GM23338 (cell line): ENCODE measurements at regions not wholly inside any gene's neighbourhood (a gene's known extent, or its start where the extent isn't known, plus 50 kb on each side); places are given as distances from the start of the nearest gene placed in this dataset.

ENCODE experiments used
- ATAC-seq: fragments of 200-7000 bp; cut with Tn5 transposase; 3 replicates; pipeline ENCODE4 v1.9.1; 2020
- DNase-seq: peaks from one replicate; pipeline ENCODE4 v3.0.0-alpha.2; 2015; ENCODE audit warnings: low spot score
- H2AFZ ChIP-seq: fragments of 200-600 bp; sonication (generic); 2 replicates; pipeline ENCODE4 v1.8.0; 2016; ENCODE audit warnings: antibody characterized with exemption, mild to moderate bottlenecking, moderate library complexity
- H3F3A ChIP-seq: fragments of 200-600 bp; sonication (generic); replicated peaks from 2 replicates; pipeline ENCODE4 v1.8.0; 2017; ENCODE audit warnings: antibody characterized with exemption, mixed run types, low read depth
- H3K27ac ChIP-seq: fragments of 200-600 bp; sonication (generic); 2 replicates; pipeline ENCODE4 v1.6.1; 2016; ENCODE audit warnings: low read depth
- H3K27me3 ChIP-seq: fragments of 200-600 bp; sonication (generic); 2 replicates; pipeline ENCODE4 v1.8.0; 2016; ENCODE audit warnings: mild to moderate bottlenecking, mixed run types, moderate library complexity; ENCODE audit not compliant: insufficient read depth
- H3K36me3 ChIP-seq: fragments of 200-600 bp; sonication (generic); 2 replicates; pipeline ENCODE4 v1.8.0; 2016; ENCODE audit warnings: mild to moderate bottlenecking; ENCODE audit not compliant: insufficient read depth
- H3K4me1 ChIP-seq: fragments of 200-600 bp; sonication (generic); 2 replicates; pipeline ENCODE4 v1.8.0; 2016; ENCODE audit warnings: mild to moderate bottlenecking, moderate library complexity; ENCODE audit not compliant: insufficient read depth
- H3K4me2 ChIP-seq: fragments of 200-600 bp; sonication (generic); 2 replicates; pipeline ENCODE4 v1.7.1; 2017; ENCODE audit warnings: mixed run types
- H3K4me3 ChIP-seq: fragments of 200-600 bp; sonication (generic); 2 replicates; pipeline ENCODE4 v1.6.1; 2016; ENCODE audit warnings: mixed run types
- H3K79me2 ChIP-seq: fragments of 200-600 bp; sonication (generic); replicated peaks from 2 replicates; pipeline ENCODE4 v1.8.0; 2017; ENCODE audit warnings: mild to moderate bottlenecking; ENCODE audit not compliant: insufficient read depth
- H3K9me2 ChIP-seq: fragments of 200-600 bp; sonication (generic); 2 replicates; pipeline ENCODE4 v1.8.0; 2017; ENCODE audit not compliant: insufficient read depth
- H4K20me1 ChIP-seq: fragments of 200-600 bp; sonication (generic); replicated peaks from 2 replicates; pipeline ENCODE4 v1.8.0; 2017; ENCODE audit warnings: mild to moderate bottlenecking; ENCODE audit not compliant: insufficient read depth
- H3K27ac Mint-ChIP-seq: 2 replicates; pipeline ENCODE4 v1.8.0; 2020; ENCODE audit warnings: inconsistent platforms, mild to moderate bottlenecking, moderate library complexity, mixed read lengths
- H3K27me3 Mint-ChIP-seq: 3 replicates; pipeline ENCODE4 v1.8.0; 2022; ENCODE audit warnings: low read depth, mild to moderate bottlenecking, moderate library complexity, mixed read lengths, inconsistent platforms; ENCODE audit not compliant: insufficient read depth, poor library complexity
- H3K36me3 Mint-ChIP-seq: 3 replicates; pipeline ENCODE4 v1.8.0; 2021; ENCODE audit warnings: low read depth, mild to moderate bottlenecking, inconsistent platforms, moderate library complexity, mixed read lengths
- H3K4me1 Mint-ChIP-seq: 3 replicates; pipeline ENCODE4 v1.8.0; 2020; ENCODE audit warnings: mild to moderate bottlenecking, inconsistent platforms, mixed read lengths
- H3K4me3 Mint-ChIP-seq: 3 replicates; pipeline ENCODE4 v1.8.0; 2021; ENCODE audit warnings: moderate library complexity, mild to moderate bottlenecking, inconsistent platforms, mixed read lengths
- H3K9me3 Mint-ChIP-seq: 3 replicates; pipeline ENCODE4 v1.8.0; 2020; ENCODE audit warnings: moderate library complexity, mild to moderate bottlenecking, inconsistent platforms, mixed read lengths
- CREB1 ChIP-seq: fragments of 250-450 bp; sonication (Bioruptor Pico); IDR thresholded peaks from 2 replicates; pipeline ENCODE4 v1.5.0; 2020; ENCODE audit warnings: low read depth, mild to moderate bottlenecking, moderate library complexity
- EZH2 ChIP-seq: fragments of 200-600 bp; sonication (generic); IDR thresholded peaks from one replicate; pipeline ENCODE4 v1.8.0; 2017; ENCODE audit warnings: antibody characterized with exemption, mild to moderate bottlenecking, low read depth; ENCODE audit not compliant: unreplicated experiment
- JUNB ChIP-seq: IDR thresholded peaks from one replicate; pipeline ENCODE4 v1.6.1; 2016; ENCODE audit warnings: antibody characterized with exemption; ENCODE audit not compliant: unreplicated experiment
- NANOG ChIP-seq: IDR thresholded peaks from 2 replicates; pipeline ENCODE4 v1.6.1; 2016; ENCODE audit warnings: antibody characterized with exemption, borderline replicate concordance
- POLR2AphosphoS5 ChIP-seq: IDR thresholded peaks from 2 replicates; pipeline ENCODE4 v1.6.1; 2016; ENCODE audit warnings: antibody characterized with exemption, low read depth
- STAT1 ChIP-seq: IDR thresholded peaks from one replicate; pipeline ENCODE4 v1.6.1; 2016; ENCODE audit warnings: antibody characterized with exemption; ENCODE audit not compliant: unreplicated experiment
- ZNF114 ChIP-seq: fragments of 250-450 bp; sonication (Bioruptor Pico); IDR thresholded peaks from 2 replicates; pipeline ENCODE4 v1.5.0; 2020; ENCODE audit warnings: mild to moderate bottlenecking, moderate library complexity
- ZNF331 ChIP-seq: fragments of 250-450 bp; sonication (Bioruptor Pico); IDR thresholded peaks from 2 replicates; pipeline ENCODE4 v1.5.0; 2020; ENCODE audit warnings: low read depth, mild to moderate bottlenecking, moderate library complexity
- TF ChIP-seq, protein P1 (sequence below), 2 experiments: fragments of 200-600 bp in 1 of 2; sonication (generic) in 1 of 2; conservative IDR thresholded peaks; 2 replicates each; pipeline versions ENCODE4 v1.5.1 to v1.6.1; 2016 to 2017; ENCODE audit warnings: antibody characterized with exemption in 2 of 2, low read depth in 2 of 2, mild to moderate bottlenecking in 2 of 2, moderate library complexity in 1 of 2
- TF ChIP-seq, protein P2 (sequence below): IDR thresholded peaks from one replicate; pipeline ENCODE4 v1.6.1; 2018; ENCODE audit warnings: antibody characterized with exemption; ENCODE audit not compliant: unreplicated experiment
- TF ChIP-seq, protein P3 (sequence below): IDR thresholded peaks from 2 replicates; pipeline ENCODE4 v1.6.1; 2016; ENCODE audit warnings: antibody characterized with exemption

DNA sequence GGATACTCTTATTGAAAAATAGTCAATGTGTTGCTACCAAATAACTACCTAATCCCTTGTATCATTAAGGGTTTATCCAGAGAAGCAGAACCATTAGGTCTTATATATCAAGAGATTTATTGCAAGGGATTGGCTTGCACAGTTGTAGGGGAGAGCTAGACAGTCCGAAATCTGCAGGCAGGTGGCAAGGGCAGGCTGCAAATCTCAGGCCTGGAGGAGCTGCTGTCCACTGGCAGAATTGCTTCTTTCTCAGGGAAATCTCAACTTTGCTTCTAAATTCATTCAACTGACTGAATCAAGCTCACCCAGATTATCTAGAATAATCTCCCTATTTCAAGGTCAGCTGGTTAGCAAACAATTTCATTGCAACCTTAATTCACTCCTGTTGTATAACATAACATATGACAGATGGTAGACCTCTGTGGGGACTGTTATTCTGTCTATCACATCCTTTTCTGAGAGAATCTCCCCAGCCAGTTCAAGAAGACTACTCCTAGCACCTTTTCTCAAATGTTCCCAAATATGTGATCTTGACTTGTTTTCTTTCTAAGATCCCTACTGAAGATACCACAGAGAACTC is 194.2 kb downstream of the NHLRC3 start:
- H3K36me3 Mint-ChIP-seq, result no peaks in the 10 kb centered on the region
- H3K27me3 ChIP-seq, result no peaks in the 10 kb centered on the region
- H3K79me2 ChIP-seq, result no peaks in the 10 kb centered on the region
- ATAC-seq (no peak), DNase-seq (no peak)
- no peak overlapping the region for H3K4me2 ChIP-seq
- H3K9me3 Mint-ChIP-seq, result no peaks in the 10 kb centered on the region
- no peak overlapping the region for H3K4me3 ChIP-seq
- H3K4me1 Mint-ChIP-seq, result peaks cover 4% of the 10 kb centered on the region
- no peaks in the 10 kb centered on the region for H3F3A ChIP-seq
- no peaks in the 10 kb centered on the region for H3K9me2 ChIP-seq
- H3K27ac Mint-ChIP-seq, result no peak overlapping the region
- no peak overlapping the region for H3K27ac ChIP-seq
- TF ChIP-seq POLR2AphosphoS5, result no peak
- TF ChIP-seq ZNF114 (CRISPR knock-in tag), result no peak
- TF ChIP-seq, protein P1, sequence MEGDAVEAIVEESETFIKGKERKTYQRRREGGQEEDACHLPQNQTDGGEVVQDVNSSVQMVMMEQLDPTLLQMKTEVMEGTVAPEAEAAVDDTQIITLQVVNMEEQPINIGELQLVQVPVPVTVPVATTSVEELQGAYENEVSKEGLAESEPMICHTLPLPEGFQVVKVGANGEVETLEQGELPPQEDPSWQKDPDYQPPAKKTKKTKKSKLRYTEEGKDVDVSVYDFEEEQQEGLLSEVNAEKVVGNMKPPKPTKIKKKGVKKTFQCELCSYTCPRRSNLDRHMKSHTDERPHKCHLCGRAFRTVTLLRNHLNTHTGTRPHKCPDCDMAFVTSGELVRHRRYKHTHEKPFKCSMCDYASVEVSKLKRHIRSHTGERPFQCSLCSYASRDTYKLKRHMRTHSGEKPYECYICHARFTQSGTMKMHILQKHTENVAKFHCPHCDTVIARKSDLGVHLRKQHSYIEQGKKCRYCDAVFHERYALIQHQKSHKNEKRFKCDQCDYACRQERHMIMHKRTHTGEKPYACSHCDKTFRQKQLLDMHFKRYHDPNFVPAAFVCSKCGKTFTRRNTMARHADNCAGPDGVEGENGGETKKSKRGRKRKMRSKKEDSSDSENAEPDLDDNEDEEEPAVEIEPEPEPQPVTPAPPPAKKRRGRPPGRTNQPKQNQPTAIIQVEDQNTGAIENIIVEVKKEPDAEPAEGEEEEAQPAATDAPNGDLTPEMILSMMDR (conservative IDR thresholded peaks at IDR 0.05; ENCODE audit: low read depth in 2 of 2), result no peak
- H2AFZ ChIP-seq, result no peak overlapping the region
- H3K4me3 Mint-ChIP-seq, result no peak overlapping the region
- H4K20me1 ChIP-seq, result no peaks in the 10 kb centered on the region
- H3K4me1 ChIP-seq, result no peaks in the 10 kb centered on the region
- H3K36me3 ChIP-seq, result no peaks in the 10 kb centered on the region
- H3K27me3 Mint-ChIP-seq, result no peaks in the 10 kb centered on the region

DNA sequence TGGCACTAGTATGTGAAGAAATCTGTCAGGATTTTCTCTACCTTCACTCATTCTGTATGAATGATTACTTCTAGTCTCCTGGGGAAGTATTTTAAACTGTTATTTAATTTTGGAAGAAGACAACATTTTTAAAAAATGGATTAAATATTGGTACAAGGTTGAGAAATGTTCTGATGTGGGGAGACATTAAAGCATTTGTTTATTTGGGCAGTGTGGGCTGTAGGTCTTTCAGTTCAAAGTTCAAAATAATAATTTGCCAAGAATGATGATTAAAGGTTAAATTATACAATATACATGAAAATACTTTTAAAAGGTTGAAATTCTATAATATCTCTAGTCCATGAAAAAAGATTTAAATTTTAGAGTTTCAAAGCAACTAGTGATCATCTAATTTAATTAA is 194.7 kb downstream of the NHLRC3 start:
- no peaks in the 10 kb centered on the region for H3K36me3 ChIP-seq
- no peaks in the 10 kb centered on the region for H3K9me2 ChIP-seq
- no peaks in the 10 kb centered on the region for H4K20me1 ChIP-seq
- H2AFZ ChIP-seq, result no peak overlapping the region
- H3F3A ChIP-seq, result no peaks in the 10 kb centered on the region
- H3K27ac ChIP-seq, result no peak overlapping the region
- no peak for TF ChIP-seq JUNB
- no peak for TF ChIP-seq ZNF331 (CRISPR knock-in tag)
- TF ChIP-seq, protein P2, sequence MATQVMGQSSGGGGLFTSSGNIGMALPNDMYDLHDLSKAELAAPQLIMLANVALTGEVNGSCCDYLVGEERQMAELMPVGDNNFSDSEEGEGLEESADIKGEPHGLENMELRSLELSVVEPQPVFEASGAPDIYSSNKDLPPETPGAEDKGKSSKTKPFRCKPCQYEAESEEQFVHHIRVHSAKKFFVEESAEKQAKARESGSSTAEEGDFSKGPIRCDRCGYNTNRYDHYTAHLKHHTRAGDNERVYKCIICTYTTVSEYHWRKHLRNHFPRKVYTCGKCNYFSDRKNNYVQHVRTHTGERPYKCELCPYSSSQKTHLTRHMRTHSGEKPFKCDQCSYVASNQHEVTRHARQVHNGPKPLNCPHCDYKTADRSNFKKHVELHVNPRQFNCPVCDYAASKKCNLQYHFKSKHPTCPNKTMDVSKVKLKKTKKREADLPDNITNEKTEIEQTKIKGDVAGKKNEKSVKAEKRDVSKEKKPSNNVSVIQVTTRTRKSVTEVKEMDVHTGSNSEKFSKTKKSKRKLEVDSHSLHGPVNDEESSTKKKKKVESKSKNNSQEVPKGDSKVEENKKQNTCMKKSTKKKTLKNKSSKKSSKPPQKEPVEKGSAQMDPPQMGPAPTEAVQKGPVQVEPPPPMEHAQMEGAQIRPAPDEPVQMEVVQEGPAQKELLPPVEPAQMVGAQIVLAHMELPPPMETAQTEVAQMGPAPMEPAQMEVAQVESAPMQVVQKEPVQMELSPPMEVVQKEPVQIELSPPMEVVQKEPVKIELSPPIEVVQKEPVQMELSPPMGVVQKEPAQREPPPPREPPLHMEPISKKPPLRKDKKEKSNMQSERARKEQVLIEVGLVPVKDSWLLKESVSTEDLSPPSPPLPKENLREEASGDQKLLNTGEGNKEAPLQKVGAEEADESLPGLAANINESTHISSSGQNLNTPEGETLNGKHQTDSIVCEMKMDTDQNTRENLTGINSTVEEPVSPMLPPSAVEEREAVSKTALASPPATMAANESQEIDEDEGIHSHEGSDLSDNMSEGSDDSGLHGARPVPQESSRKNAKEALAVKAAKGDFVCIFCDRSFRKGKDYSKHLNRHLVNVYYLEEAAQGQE, result no peak
- TF ChIP-seq, protein P3, sequence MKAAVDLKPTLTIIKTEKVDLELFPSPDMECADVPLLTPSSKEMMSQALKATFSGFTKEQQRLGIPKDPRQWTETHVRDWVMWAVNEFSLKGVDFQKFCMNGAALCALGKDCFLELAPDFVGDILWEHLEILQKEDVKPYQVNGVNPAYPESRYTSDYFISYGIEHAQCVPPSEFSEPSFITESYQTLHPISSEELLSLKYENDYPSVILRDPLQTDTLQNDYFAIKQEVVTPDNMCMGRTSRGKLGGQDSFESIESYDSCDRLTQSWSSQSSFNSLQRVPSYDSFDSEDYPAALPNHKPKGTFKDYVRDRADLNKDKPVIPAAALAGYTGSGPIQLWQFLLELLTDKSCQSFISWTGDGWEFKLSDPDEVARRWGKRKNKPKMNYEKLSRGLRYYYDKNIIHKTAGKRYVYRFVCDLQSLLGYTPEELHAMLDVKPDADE, result no peak
- no peak for TF ChIP-seq POLR2AphosphoS5
- TF ChIP-seq, protein P1 (conservative IDR thresholded peaks at IDR 0.05; ENCODE audit: low read depth in 2 of 2), result no peak
- no peak for TF ChIP-seq EZH2
- no peak for TF ChIP-seq ZNF114 (CRISPR knock-in tag)
- TF ChIP-seq CREB1 (CRISPR knock-in tag), result no peak
- TF ChIP-seq STAT1, result no peak
- no peak for TF ChIP-seq NANOG
- no peak for DNase-seq
- H3K4me3 ChIP-seq, result no peak overlapping the region
- H3K9me3 Mint-ChIP-seq, result no peaks in the 10 kb centered on the region
- peaks cover 4% of the 10 kb centered on the region for H3K4me1 Mint-ChIP-seq
- H3K36me3 Mint-ChIP-seq, result no peaks in the 10 kb centered on the region
- H3K4me2 ChIP-seq, result no peak overlapping the region
- no peaks in the 10 kb centered on the region for H3K27me3 Mint-ChIP-seq
- H3K4me3 Mint-ChIP-seq, result no peak overlapping the region
- no peaks in the 10 kb centered on the region for H3K79me2 ChIP-seq
- ATAC-seq, result no peak
- no peak overlapping the region for H3K27ac Mint-ChIP-seq
- H3K27me3 ChIP-seq, result no peaks in the 10 kb centered on the region
- H3K4me1 ChIP-seq, result no peaks in the 10 kb centered on the region
